Activated CD4-positive, alpha-beta T cell treated with anti-CD3 and anti-CD28 coated beads, Interleukin-2, amount 50 U/mL, for 16 hours (primary cell): ENCODE measurements at regions not wholly inside any gene's neighbourhood (a gene's known extent, or its start where the extent isn't known, plus 50 kb on each side); places are given as distances from the start of the nearest gene placed in this dataset.
"Not testable (repeated sequence)": the region's sequence is repeated elsewhere in the genome, so short reads cannot be mapped to it uniquely, and the experiment has no call there.

ENCODE experiments used
- DNase-seq: peaks from one replicate; pipeline ENCODE4 v3.0.0-alpha.2; 2020

GRCh38 chr7:103244865-103245264 is 52.4 kb upstream of the PMPCB start:
- DNase-seq: not testable (repeated sequence)

GRCh38 chr7:103240806-103241205 is 56.4 kb upstream of the PMPCB start:
- no peak for DNase-seq

GRCh38 chr7:103235824-103236223 is 61.4 kb upstream of the PMPCB start:
- not testable (repeated sequence) for DNase-seq

GRCh38 chr7:103234877-103235276 is 62.4 kb upstream of the PMPCB start:
- DNase-seq: not testable (repeated sequence)

- DNase-seq: not testable (repeated sequence)
Observed at GRCh38 chr7:103227787-103228186, 69.4 kb upstream of the PMPCB start.

GRCh38 chr7:103225798-103226197 is 71.4 kb upstream of the PMPCB start:
- peak; percentile 1 for DNase-seq

- DNase-seq: not testable (repeated sequence)
Observed at GRCh38 chr7:103223065-103223464, 74.2 kb upstream of the NAPEPLD start.

- not testable (repeated sequence) for DNase-seq
Observed at GRCh38 chr7:103211049-103211448, 62.1 kb upstream of the NAPEPLD start.

- not testable (repeated sequence) for DNase-seq
Observed at GRCh38 chr7:103199191-103199590, 50.3 kb upstream of the NAPEPLD start.
